Activated CD8-positive, alpha-beta memory T cell treated with anti-CD3 and anti-CD28 coated beads, Interleukin-2, amount 50 U/mL, for 1 hour (primary cell): ENCODE measurements at regions not wholly inside any gene's neighbourhood (a gene's known extent, or its start where the extent isn't known, plus 50 kb on each side); places are given as distances from the start of the nearest gene placed in this dataset.
"Not testable (repeated sequence)": the region's sequence is repeated elsewhere in the genome, so short reads cannot be mapped to it uniquely, and the experiment has no call there.

Source experiments
- DNase-seq: peaks from one replicate; pipeline ENCODE4 v3.0.0-alpha.2; 2020; ENCODE audit errors: extremely low read depth

- DNase-seq: no peak
These were observed 293.0 kb upstream of the HS6ST1 start for GRCh38 chr2:128611421-128612320.

- DNase-seq: no peak
These were observed 294.0 kb upstream of the HS6ST1 start for GRCh38 chr2:128612628-128613027.

GRCh38 chr2:128613351-128613750 lies 294.7 kb upstream of the HS6ST1 start:
- DNase-seq: no peak

GRCh38 chr2:128613876-128614275 lies 295.2 kb upstream of the HS6ST1 start:
- no peak for DNase-seq

- DNase-seq: not testable (repeated sequence)
These were observed 296.2 kb upstream of the HS6ST1 start for GRCh38 chr2:128614907-128615306.

- DNase-seq: no peak
These were observed 296.9 kb upstream of the HS6ST1 start for GRCh38 chr2:128615571-128615970.

GRCh38 chr2:128617029-128617590 lies 298.4 kb upstream of the HS6ST1 start:
- no peak for DNase-seq

GRCh38 chr2:128617661-128618060 lies 299.0 kb upstream of the HS6ST1 start:
- DNase-seq: no peak

- no peak for DNase-seq
These were observed 300.0 kb upstream of the HS6ST1 start for GRCh38 chr2:128618642-128619041.

GRCh38 chr2:128619471-128620325 lies 301.0 kb upstream of the HS6ST1 start:
- no peak for DNase-seq

- DNase-seq: no peak
These were observed 302.4 kb upstream of the HS6ST1 start for GRCh38 chr2:128621074-128621473.

GRCh38 chr2:128622371-128622770 lies 303.7 kb upstream of the HS6ST1 start:
- no peak for DNase-seq

- DNase-seq: no peak
These were observed 304.4 kb upstream of the HS6ST1 start for GRCh38 chr2:128622955-128623620.

- DNase-seq: no peak
These were observed 305.4 kb upstream of the HS6ST1 start for GRCh38 chr2:128623776-128624761.

- DNase-seq: no peak
These were observed 306.3 kb upstream of the HS6ST1 start for GRCh38 chr2:128624956-128625355.

GRCh38 chr2:128625421-128625820 lies 306.8 kb upstream of the HS6ST1 start:
- no peak for DNase-seq

- DNase-seq: no peak
These were observed 307.5 kb upstream of the HS6ST1 start for GRCh38 chr2:128625963-128626759.

- DNase-seq: no peak
These were observed 308.3 kb upstream of the HS6ST1 start for GRCh38 chr2:128626760-128627511.

GRCh38 chr2:128628206-128628605 lies 309.5 kb upstream of the HS6ST1 start:
- no peak for DNase-seq
